Thoracic aorta (tissue), 2 donors: ENCODE measurements at regions not wholly inside any gene's neighbourhood (a gene's known extent, or its start where the extent isn't known, plus 50 kb on each side); places are given as distances from the start of the nearest gene placed in this dataset.

Source experiments
- ATAC-seq: fragments of 150-250 bp; one replicate; pipeline ENCODE4 v1.8.0; 2017; ENCODE audit warnings: low read depth; ENCODE audit not compliant: insufficient number of reproducible peaks, low FRiP score
- DNase-seq: peaks from one replicate; pipeline ENCODE4 v3.0.0-alpha.2; 2020; ENCODE audit warnings: low spot score
- H3K27ac ChIP-seq, 2 donors: fragments of 200-600 bp; sonication (generic); 1 replicate in 1 of 2; 2 replicates in 1 of 2; pipeline ENCODE4 v1.5.1; 2016; ENCODE audit warnings: mild to moderate bottlenecking in 2 of 2, moderate library complexity in 2 of 2
- H3K27me3 ChIP-seq: fragments of 200-600 bp; sonication (generic); replicated peaks from 2 replicates; pipeline ENCODE4 v1.6.0; 2016; ENCODE audit warnings: mild to moderate bottlenecking; ENCODE audit not compliant: insufficient read depth
- H3K36me3 ChIP-seq: fragments of 200-600 bp; sonication (generic); one replicate; pipeline ENCODE4 v1.5.1; 2016
- H3K4me1 ChIP-seq, 2 donors: fragments of 200-600 bp; sonication (generic); 1 replicate in 1 of 2; 2 replicates in 1 of 2; pipeline versions ENCODE4 v1.5.1 to v1.6.0; 2016; ENCODE audit warnings: low read depth in 2 of 2, mild to moderate bottlenecking in 1 of 2; ENCODE audit not compliant: control insufficient read depth in 1 of 2
- H3K4me3 ChIP-seq: fragments of 200-600 bp; sonication (generic); 2 replicates; pipeline ENCODE4 v1.5.1; 2016; ENCODE audit warnings: mild to moderate bottlenecking
- H3K9me3 ChIP-seq: fragments of 200-600 bp; sonication (generic); 2 replicates; pipeline ENCODE4 v1.5.1; 2016
- TF ChIP-seq, protein P1 (sequence below): fragments of 200-600 bp; sonication (generic); IDR thresholded peaks from one replicate; pipeline ENCODE4 v1.5.1; 2019; ENCODE audit warnings: antibody characterized with exemption

GRCh38 chr6:103534814-103535213 lies 1324.9 kb downstream of the HACE1 start:
- H3K4me1 ChIP-seq: no peaks in the 10 kb centered on the region
- TF ChIP-seq, protein P1, sequence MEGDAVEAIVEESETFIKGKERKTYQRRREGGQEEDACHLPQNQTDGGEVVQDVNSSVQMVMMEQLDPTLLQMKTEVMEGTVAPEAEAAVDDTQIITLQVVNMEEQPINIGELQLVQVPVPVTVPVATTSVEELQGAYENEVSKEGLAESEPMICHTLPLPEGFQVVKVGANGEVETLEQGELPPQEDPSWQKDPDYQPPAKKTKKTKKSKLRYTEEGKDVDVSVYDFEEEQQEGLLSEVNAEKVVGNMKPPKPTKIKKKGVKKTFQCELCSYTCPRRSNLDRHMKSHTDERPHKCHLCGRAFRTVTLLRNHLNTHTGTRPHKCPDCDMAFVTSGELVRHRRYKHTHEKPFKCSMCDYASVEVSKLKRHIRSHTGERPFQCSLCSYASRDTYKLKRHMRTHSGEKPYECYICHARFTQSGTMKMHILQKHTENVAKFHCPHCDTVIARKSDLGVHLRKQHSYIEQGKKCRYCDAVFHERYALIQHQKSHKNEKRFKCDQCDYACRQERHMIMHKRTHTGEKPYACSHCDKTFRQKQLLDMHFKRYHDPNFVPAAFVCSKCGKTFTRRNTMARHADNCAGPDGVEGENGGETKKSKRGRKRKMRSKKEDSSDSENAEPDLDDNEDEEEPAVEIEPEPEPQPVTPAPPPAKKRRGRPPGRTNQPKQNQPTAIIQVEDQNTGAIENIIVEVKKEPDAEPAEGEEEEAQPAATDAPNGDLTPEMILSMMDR: no peak
- H3K4me3 ChIP-seq: no peak overlapping the region
- H3K9me3 ChIP-seq: no peaks in the 10 kb centered on the region
- no peak for ATAC-seq
- no peaks in the 10 kb centered on the region for H3K36me3 ChIP-seq
- H3K27ac ChIP-seq: no peak overlapping the region
- DNase-seq: no peak
- no peaks in the 10 kb centered on the region for H3K27me3 ChIP-seq

DNA sequence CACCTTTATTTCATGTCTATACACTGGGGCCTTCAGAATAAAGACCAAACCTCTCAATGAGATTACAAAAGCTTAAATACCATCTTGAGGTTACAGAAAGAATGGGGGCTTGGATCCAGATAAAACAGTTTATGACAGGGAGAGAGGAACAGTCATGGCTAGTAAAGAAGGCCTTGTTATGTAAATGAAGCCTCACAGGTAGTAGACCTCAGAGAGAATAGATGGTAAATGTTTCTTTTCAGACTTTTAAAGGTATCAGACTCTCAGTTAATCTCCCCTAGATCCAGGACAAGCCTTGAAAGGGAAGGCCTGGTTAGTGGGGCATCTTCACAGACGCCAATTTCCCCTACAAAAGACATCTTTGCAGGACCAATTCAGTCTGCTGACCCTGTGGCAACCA lies 1325.6 kb downstream of the HACE1 start:
- no peak for ATAC-seq
- H3K27me3 ChIP-seq: no peaks in the 10 kb centered on the region
- TF ChIP-seq, protein P1: no peak
- H3K9me3 ChIP-seq: no peaks in the 10 kb centered on the region
- DNase-seq: no peak
- H3K4me1 ChIP-seq: no peaks in the 10 kb centered on the region
- H3K4me3 ChIP-seq: no peak overlapping the region
- no peaks in the 10 kb centered on the region for H3K36me3 ChIP-seq
- no peak overlapping the region for H3K27ac ChIP-seq

- no peaks in the 10 kb centered on the region for H3K4me1 ChIP-seq
- DNase-seq: no peak
- H3K36me3 ChIP-seq: no peaks in the 10 kb centered on the region
- H3K4me3 ChIP-seq: no peak overlapping the region
- H3K9me3 ChIP-seq: no peaks in the 10 kb centered on the region
- TF ChIP-seq, protein P1: no peak
- no peak for ATAC-seq
- no peaks in the 10 kb centered on the region for H3K27me3 ChIP-seq
- no peak overlapping the region for H3K27ac ChIP-seq
Observed at GRCh38 chr6:103522045-103522444, 1337.7 kb downstream of the HACE1 start.

GRCh38 chr6:103516336-103516735 lies 1343.4 kb downstream of the HACE1 start:
- no peaks in the 10 kb centered on the region for H3K36me3 ChIP-seq
- H3K9me3 ChIP-seq: no peaks in the 10 kb centered on the region
- ATAC-seq (no peak), DNase-seq (no peak)
- no peak overlapping the region for H3K27ac ChIP-seq
- H3K4me1 ChIP-seq: no peaks in the 10 kb centered on the region
- H3K27me3 ChIP-seq: no peaks in the 10 kb centered on the region
- H3K4me3 ChIP-seq: no peak overlapping the region
- TF ChIP-seq, protein P1: no peak

GRCh38 chr6:103507052-103507451 lies 1352.7 kb downstream of the HACE1 start:
- TF ChIP-seq, protein P1: no peak
- no peaks in the 10 kb centered on the region for H3K9me3 ChIP-seq
- DNase-seq (no peak), ATAC-seq (no peak)
- H3K4me1 ChIP-seq: no peaks in the 10 kb centered on the region
- no peak overlapping the region for H3K4me3 ChIP-seq
- no peak overlapping the region for H3K27ac ChIP-seq
- no peaks in the 10 kb centered on the region for H3K27me3 ChIP-seq
- no peaks in the 10 kb centered on the region for H3K36me3 ChIP-seq
